ENCODE measurements at regions not wholly inside any gene's neighbourhood (a gene's known extent, or its start where the extent isn't known, plus 50 kb on each side); places are given as distances from the start of the nearest gene placed in this dataset.

DNA sequence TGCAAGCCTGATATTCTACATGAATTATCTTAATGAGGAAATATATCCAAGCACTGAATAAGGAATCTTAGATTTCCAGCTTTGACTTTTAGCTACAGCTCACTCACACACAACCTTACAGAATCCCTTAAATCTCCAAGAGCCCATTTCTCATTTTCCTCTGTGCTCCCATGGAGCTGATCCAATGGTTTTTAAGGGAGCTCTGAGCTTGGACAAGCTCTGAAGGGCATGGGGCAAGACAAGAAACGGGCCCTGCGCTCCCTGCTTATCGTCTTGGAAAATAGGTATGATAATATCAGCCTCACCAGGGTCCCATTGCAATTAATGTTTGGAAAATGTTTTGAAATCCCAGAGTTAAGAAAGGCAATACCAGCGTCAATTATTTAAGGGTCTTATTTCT, 1021.7 kb downstream of the NR2F1-AS1 start:
- no peak for TF ChIP-seq CTCF (IDR thresholded peaks at IDR 0.05)
- no peak for TF ChIP-seq POLR2A (IDR thresholded peaks at IDR 0.05)
